LNCAP (cell line): ENCODE measurements at regions not wholly inside any gene's neighbourhood (a gene's known extent, or its start where the extent isn't known, plus 50 kb on each side); places are given as distances from the start of the nearest gene placed in this dataset.

Source experiments
- TF ChIP-seq, protein P1 (sequence below): fragments of 450-650 bp; IDR thresholded peaks from 2 replicates; pipeline ENCODE4 v1.5.1; 2017; ENCODE audit warnings: mild to moderate bottlenecking

- TF ChIP-seq, protein P1, sequence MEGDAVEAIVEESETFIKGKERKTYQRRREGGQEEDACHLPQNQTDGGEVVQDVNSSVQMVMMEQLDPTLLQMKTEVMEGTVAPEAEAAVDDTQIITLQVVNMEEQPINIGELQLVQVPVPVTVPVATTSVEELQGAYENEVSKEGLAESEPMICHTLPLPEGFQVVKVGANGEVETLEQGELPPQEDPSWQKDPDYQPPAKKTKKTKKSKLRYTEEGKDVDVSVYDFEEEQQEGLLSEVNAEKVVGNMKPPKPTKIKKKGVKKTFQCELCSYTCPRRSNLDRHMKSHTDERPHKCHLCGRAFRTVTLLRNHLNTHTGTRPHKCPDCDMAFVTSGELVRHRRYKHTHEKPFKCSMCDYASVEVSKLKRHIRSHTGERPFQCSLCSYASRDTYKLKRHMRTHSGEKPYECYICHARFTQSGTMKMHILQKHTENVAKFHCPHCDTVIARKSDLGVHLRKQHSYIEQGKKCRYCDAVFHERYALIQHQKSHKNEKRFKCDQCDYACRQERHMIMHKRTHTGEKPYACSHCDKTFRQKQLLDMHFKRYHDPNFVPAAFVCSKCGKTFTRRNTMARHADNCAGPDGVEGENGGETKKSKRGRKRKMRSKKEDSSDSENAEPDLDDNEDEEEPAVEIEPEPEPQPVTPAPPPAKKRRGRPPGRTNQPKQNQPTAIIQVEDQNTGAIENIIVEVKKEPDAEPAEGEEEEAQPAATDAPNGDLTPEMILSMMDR: no peak
These were observed 274.4 kb upstream of the ZFP64 start for GRCh38 chr20:52465991-52466390.

DNA sequence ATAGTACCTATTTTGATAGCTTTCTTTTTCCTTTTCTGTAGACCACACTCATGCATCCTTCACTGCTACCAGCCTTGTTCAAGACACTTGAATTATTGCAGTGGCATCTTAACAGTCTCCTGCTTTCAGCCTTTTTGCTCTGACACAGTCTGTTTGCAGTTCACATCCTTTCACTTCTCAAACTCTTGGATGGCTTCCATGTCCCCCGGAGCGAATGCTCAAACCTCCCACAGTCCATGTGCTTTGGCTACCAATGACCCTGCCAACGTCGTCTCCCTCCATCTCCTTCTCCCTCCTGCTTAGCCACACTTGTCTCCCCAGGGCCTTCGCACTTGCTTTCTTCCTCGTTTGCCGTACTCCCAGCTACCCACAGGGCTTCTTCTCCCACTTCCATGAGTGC, 270.0 kb upstream of the ZFP64 start:
- TF ChIP-seq, protein P1: no peak

- TF ChIP-seq, protein P1: no peak
These were observed 267.6 kb upstream of the ZFP64 start for GRCh38 chr20:52459150-52459549.

DNA sequence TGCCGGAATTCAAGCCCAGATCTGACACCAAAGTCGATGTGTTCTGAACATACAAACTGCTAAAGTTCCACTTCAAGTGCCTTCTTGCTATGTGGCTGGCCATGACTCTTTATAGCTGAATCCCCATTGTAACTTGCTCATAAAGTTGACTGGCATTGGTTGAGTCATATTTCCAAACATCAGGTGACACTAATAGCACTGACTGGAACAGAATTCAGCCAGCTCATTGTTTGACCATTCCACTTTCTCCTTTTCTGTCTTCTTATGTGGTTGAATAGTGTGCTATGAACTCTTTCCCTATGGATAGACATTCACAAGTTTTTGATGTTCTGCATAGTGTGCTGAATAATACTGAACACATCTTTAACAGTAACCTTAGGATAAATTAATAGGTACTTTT, 266.2 kb upstream of the ZFP64 start:
- TF ChIP-seq, protein P1: no peak

- TF ChIP-seq, protein P1: no peak
These were observed 263.1 kb upstream of the ZFP64 start for GRCh38 chr20:52454660-52455059.

- TF ChIP-seq, protein P1: no peak
These were observed 257.1 kb upstream of the ZFP64 start for GRCh38 chr20:52448513-52449232.

- TF ChIP-seq, protein P1: no peak
These were observed 255.6 kb upstream of the ZFP64 start for GRCh38 chr20:52447225-52447551.
